LNCAP (cell line): ENCODE measurements at regions not wholly inside any gene's neighbourhood (a gene's known extent, or its start where the extent isn't known, plus 50 kb on each side); places are given as distances from the start of the nearest gene placed in this dataset.

ENCODE experiments used
- CTCF ChIP-seq: fragments of 450-650 bp; IDR thresholded peaks from 2 replicates; pipeline ENCODE4 v1.5.1; 2017; ENCODE audit warnings: mild to moderate bottlenecking

- no peak for TF ChIP-seq CTCF
Observed at GRCh38 chr3:77869423-77869822, 829.5 kb downstream of the ROBO2 start.

- no peak for TF ChIP-seq CTCF
Observed at GRCh38 chr3:77871436-77871835, 831.5 kb downstream of the ROBO2 start.

DNA sequence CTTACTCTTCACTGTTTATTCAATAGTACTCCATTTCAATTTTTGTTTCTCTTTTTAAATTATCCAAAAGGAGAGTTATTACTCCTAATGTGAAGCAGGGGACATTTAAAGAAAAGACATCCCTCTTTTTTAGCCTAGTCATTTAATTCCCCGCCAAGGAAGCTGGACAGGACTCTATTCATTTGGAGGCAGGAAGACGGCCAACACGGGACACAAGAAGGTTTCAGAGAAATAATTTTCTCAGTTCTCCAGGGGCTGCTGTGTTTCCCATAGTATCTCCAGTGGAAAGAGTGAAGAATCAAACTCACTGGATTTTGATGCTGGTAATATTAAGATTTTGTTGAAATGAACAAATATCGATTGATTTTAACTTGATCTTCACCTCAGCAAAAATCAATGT is 833.7 kb downstream of the ROBO2 start:
- no peak for TF ChIP-seq CTCF

GRCh38 chr3:77885381-77885780 is 845.5 kb downstream of the ROBO2 start:
- no peak for TF ChIP-seq CTCF

DNA sequence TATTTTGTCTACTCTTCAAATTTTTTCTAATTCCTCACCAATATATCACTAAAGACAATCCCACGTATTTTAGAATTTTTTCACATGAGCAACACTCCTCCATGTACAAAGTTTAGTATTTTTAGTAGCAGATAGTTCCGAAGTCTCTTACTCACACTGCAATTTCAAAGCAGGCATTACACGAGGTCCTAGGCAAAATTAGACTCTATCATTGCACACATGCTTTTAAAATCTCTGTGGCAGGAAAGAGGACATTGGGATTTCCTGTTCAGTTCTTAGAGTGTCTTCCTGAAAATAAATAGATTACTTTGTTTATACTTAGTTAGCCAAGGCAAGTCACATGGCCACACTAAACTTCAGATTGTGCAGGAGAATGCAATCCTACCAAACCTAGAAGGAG is 847.7 kb downstream of the ROBO2 start:
- no peak for TF ChIP-seq CTCF

- no peak for TF ChIP-seq CTCF
Observed at GRCh38 chr3:77889616-77890015, 849.7 kb downstream of the ROBO2 start.

DNA sequence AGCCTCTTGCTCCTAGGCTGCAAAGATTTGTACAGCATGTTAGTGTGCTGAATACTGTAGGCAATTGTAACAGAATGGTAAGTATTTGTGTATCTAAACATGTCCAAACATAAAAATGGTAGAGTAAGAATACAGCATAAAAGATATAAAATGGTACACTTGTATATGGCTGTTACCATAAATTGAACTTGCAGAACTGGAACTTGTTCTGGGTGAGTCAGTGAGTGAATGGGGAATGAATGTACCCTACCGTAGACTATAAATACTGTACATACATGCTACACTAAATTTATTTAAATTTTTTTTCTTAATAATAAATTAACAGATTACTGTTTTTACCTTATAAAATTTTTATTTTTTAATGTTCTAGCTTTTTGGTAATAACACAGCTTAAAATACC is 858.7 kb downstream of the ROBO2 start:
- no peak for TF ChIP-seq CTCF

GRCh38 chr3:77902675-77903074 is 862.8 kb downstream of the ROBO2 start:
- no peak for TF ChIP-seq CTCF
